ENCODE measurements at regions not wholly inside any gene's neighbourhood (a gene's known extent, or its start where the extent isn't known, plus 50 kb on each side); places are given as distances from the start of the nearest gene placed in this dataset.

GRCh38 chr13:50104493-50104892 lies 89.2 kb downstream of the KCNRG start:
- Histone ChIP-seq H3K27ac (ENCODE audit: low read depth, low read length) (no peak overlapping the region), H3K36me3 (ENCODE audit: insufficient read depth, low read length) (peaks cover 1% of the 10 kb centered on the region; the same call in 1 of the 2 replicates), H3K9ac (ENCODE audit: low read depth, low read length) (no peak overlapping the region), H3K9me3 (ENCODE audit: insufficient read depth, low read depth, low read length) (no peaks in the 10 kb centered on the region; the same call in 1 of the 2 replicates), H3K4me3 (ENCODE audit: low read length) (no peak overlapping the region), H3K27me3 (ENCODE audit: insufficient read depth, low read length) (no peaks in the 10 kb centered on the region), H3K4me1 (ENCODE audit: insufficient read depth, low read length) (peaks cover 22% of the 10 kb centered on the region)
- 80% methylated on average over 1 of the region's 1 CpG for WGBS

GRCh38 chr13:50106559-50106958 lies 91.3 kb downstream of the KCNRG start:
- 100% methylated on average over 1 of the region's 1 CpG for WGBS
- H3K9ac ChIP-seq (ENCODE audit: low read depth, low read length) = no peak overlapping the region

GRCh38 chr13:50107205-50107604 lies 92.0 kb downstream of the KCNRG start:
- no peak overlapping the region for H3K9ac ChIP-seq (ENCODE audit: low read depth, low read length)
- no peaks in the 10 kb centered on the region for H3K27me3 ChIP-seq (ENCODE audit: insufficient read depth, low read length)
- H3K4me3 ChIP-seq (ENCODE audit: low read length) = no peak overlapping the region
- no peaks in the 10 kb centered on the region for H3K9me3 ChIP-seq (ENCODE audit: insufficient read depth, low read depth, low read length)
- no peaks in the 10 kb centered on the region for H3K36me3 ChIP-seq (ENCODE audit: insufficient read depth, low read length)
- H3K4me1 ChIP-seq (ENCODE audit: insufficient read depth, low read length) = peaks cover 22% of the 10 kb centered on the region
- WGBS = 100% methylated on average over 1 of the region's 1 CpG
- H3K27ac ChIP-seq (ENCODE audit: low read depth, low read length) = no peak overlapping the region

More at GRCh38 chr13:50106559-50106958, 91.3 kb downstream of the KCNRG start:
- Histone ChIP-seq H3K4me1 (ENCODE audit: insufficient read depth, low read length) (peaks cover 22% of the 10 kb centered on the region), H3K36me3 (ENCODE audit: insufficient read depth, low read length) (no peaks in the 10 kb centered on the region), H3K27ac (ENCODE audit: low read depth, low read length) (no peak overlapping the region), H3K4me3 (ENCODE audit: low read length) (no peak overlapping the region), H3K9me3 (ENCODE audit: insufficient read depth, low read depth, low read length) (no peaks in the 10 kb centered on the region), H3K27me3 (ENCODE audit: insufficient read depth, low read length) (no peaks in the 10 kb centered on the region)

- WGBS = 87% methylated on average over 2 of the region's 2 CpGs
- H3K27ac ChIP-seq (ENCODE audit: low read depth, low read length) = no peak overlapping the region
- H3K36me3 ChIP-seq (ENCODE audit: insufficient read depth, low read length) = no peaks in the 10 kb centered on the region
- peaks cover 7% of the 10 kb centered on the region for H3K27me3 ChIP-seq (ENCODE audit: insufficient read depth, low read length)
- H3K9me3 ChIP-seq (ENCODE audit: insufficient read depth, low read depth, low read length) = no peaks in the 10 kb centered on the region
- H3K4me1 ChIP-seq (ENCODE audit: insufficient read depth, low read length) = no peaks in the 10 kb centered on the region
- no peak overlapping the region for H3K4me3 ChIP-seq (ENCODE audit: low read length)
- no peak overlapping the region for H3K9ac ChIP-seq (ENCODE audit: low read depth, low read length)
These were observed 99.7 kb downstream of the KCNRG start for GRCh38 chr13:50114961-50115360.

GRCh38 chr13:50115695-50116094 lies 100.5 kb downstream of the KCNRG start:
- peaks cover 14% of the 10 kb centered on the region for H3K27me3 ChIP-seq (ENCODE audit: insufficient read depth, low read length)
- H3K27ac ChIP-seq (ENCODE audit: low read depth, low read length) = no peak overlapping the region
- H3K36me3 ChIP-seq (ENCODE audit: insufficient read depth, low read length) = no peaks in the 10 kb centered on the region
- no peak overlapping the region for H3K4me3 ChIP-seq (ENCODE audit: low read length)
- no peaks in the 10 kb centered on the region for H3K9me3 ChIP-seq (ENCODE audit: insufficient read depth, low read depth, low read length)
- no peaks in the 10 kb centered on the region for H3K4me1 ChIP-seq (ENCODE audit: insufficient read depth, low read length)
- no peak overlapping the region for H3K9ac ChIP-seq (ENCODE audit: low read depth, low read length)
- WGBS = 96% methylated on average over 3 of the region's 3 CpGs

GRCh38 chr13:50116430-50116973 lies 101.3 kb downstream of the KCNRG start:
- Histone ChIP-seq H3K9ac (ENCODE audit: low read depth, low read length) (no peak overlapping the region), H3K4me3 (ENCODE audit: low read length) (no peak overlapping the region), H3K27ac (ENCODE audit: low read depth, low read length) (no peak overlapping the region), H3K9me3 (ENCODE audit: insufficient read depth, low read depth, low read length) (no peaks in the 10 kb centered on the region), H3K4me1 (ENCODE audit: insufficient read depth, low read length) (peaks cover 1% of the 10 kb centered on the region; the same call in 1 of the 2 replicates), H3K36me3 (ENCODE audit: insufficient read depth, low read length) (no peaks in the 10 kb centered on the region), H3K27me3 (ENCODE audit: insufficient read depth, low read length) (peaks cover 22% of the 10 kb centered on the region)
- 87% methylated on average over 5 of the region's 5 CpGs for WGBS

- Histone ChIP-seq H3K27ac (ENCODE audit: low read depth, low read length) (no peak overlapping the region), H3K9me3 (ENCODE audit: insufficient read depth, low read depth, low read length) (no peaks in the 10 kb centered on the region), H3K36me3 (ENCODE audit: insufficient read depth, low read length) (no peaks in the 10 kb centered on the region), H3K4me1 (ENCODE audit: insufficient read depth, low read length) (peaks cover 20% of the 10 kb centered on the region), H3K9ac (ENCODE audit: low read depth, low read length) (no peak overlapping the region), H3K4me3 (ENCODE audit: low read length) (no peak overlapping the region), H3K27me3 (ENCODE audit: insufficient read depth, low read length) (peaks cover 48% of the 10 kb centered on the region)
- WGBS = 74% methylated on average over 3 of the region's 3 CpGs
These were observed 104.3 kb downstream of the KCNRG start for GRCh38 chr13:50119591-50119990.

GRCh38 chr13:50122455-50122854 lies 107.2 kb downstream of the KCNRG start:
- Histone ChIP-seq H3K27me3 (ENCODE audit: insufficient read depth, low read length) (peaks cover 73% of the 10 kb centered on the region), H3K4me1 (ENCODE audit: insufficient read depth, low read length) (peaks cover 33% of the 10 kb centered on the region), H3K9me3 (ENCODE audit: insufficient read depth, low read depth, low read length) (no peaks in the 10 kb centered on the region), H3K9ac (ENCODE audit: low read depth, low read length) (no peak overlapping the region), H3K27ac (ENCODE audit: low read depth, low read length) (no peak overlapping the region), H3K36me3 (ENCODE audit: insufficient read depth, low read length) (no peaks in the 10 kb centered on the region), H3K4me3 (ENCODE audit: low read length) (no peak overlapping the region)
- WGBS = 68% methylated on average over 1 of the region's 1 CpG

GRCh38 chr13:50123002-50123401 lies 107.8 kb downstream of the KCNRG start:
- Histone ChIP-seq H3K36me3 (ENCODE audit: insufficient read depth, low read length) (no peaks in the 10 kb centered on the region), H3K9ac (ENCODE audit: low read depth, low read length) (no peak overlapping the region), H3K4me1 (ENCODE audit: insufficient read depth, low read length) (peaks cover 38% of the 10 kb centered on the region), H3K9me3 (ENCODE audit: insufficient read depth, low read depth, low read length) (no peaks in the 10 kb centered on the region), H3K27ac (ENCODE audit: low read depth, low read length) (no peak overlapping the region), H3K27me3 (ENCODE audit: insufficient read depth, low read length) (peaks cover 79% of the 10 kb centered on the region), H3K4me3 (ENCODE audit: low read length) (peak overlapping the region; percentile 72; the same call in 1 of the 2 replicates)
- 11% methylated on average over 1 of the region's 3 CpGs for WGBS

GRCh38 chr13:50123515-50123861 lies 108.2 kb downstream of the KCNRG start:
- Histone ChIP-seq H3K4me1 (ENCODE audit: insufficient read depth, low read length) (peaks cover 42% of the 10 kb centered on the region), H3K36me3 (ENCODE audit: insufficient read depth, low read length) (no peaks in the 10 kb centered on the region), H3K27me3 (ENCODE audit: insufficient read depth, low read length) (peaks cover 84% of the 10 kb centered on the region), H3K9me3 (ENCODE audit: insufficient read depth, low read depth, low read length) (no peaks in the 10 kb centered on the region), H3K4me3 (ENCODE audit: low read length) (peak overlapping the region; percentile 72), H3K27ac (ENCODE audit: low read depth, low read length) (no peak overlapping the region; the same call in 1 of the 2 replicates), H3K9ac (ENCODE audit: low read depth, low read length) (peak overlapping the region; percentile 51; the same call in 1 of the 2 replicates)
- WGBS = 3% methylated on average over 13 of the region's 13 CpGs

GRCh38 chr13:50123862-50124535 lies 108.8 kb downstream of the KCNRG start:
- Histone ChIP-seq H3K27me3 (ENCODE audit: insufficient read depth, low read length) (peaks cover 89% of the 10 kb centered on the region), H3K4me3 (ENCODE audit: low read length) (peak overlapping the region; percentile 72), H3K27ac (ENCODE audit: low read depth, low read length) (peak overlapping the region; percentile 73; the same call in 1 of the 2 replicates), H3K9me3 (ENCODE audit: insufficient read depth, low read depth, low read length) (no peaks in the 10 kb centered on the region), H3K4me1 (ENCODE audit: insufficient read depth, low read length) (peaks cover 46% of the 10 kb centered on the region), H3K9ac (ENCODE audit: low read depth, low read length) (peak overlapping the region; percentile 51), H3K36me3 (ENCODE audit: insufficient read depth, low read length) (no peaks in the 10 kb centered on the region)
- under 1% methylated on average over 69 of the region's 69 CpGs for WGBS
